PC-9 (cell line): ENCODE measurements at regions not wholly inside any gene's neighbourhood (a gene's known extent, or its start where the extent isn't known, plus 50 kb on each side); places are given as distances from the start of the nearest gene placed in this dataset.
A peak's percentile ranks its signal among the peaks of the same experiment; 100 is the strongest.

Source experiments
- BruUV-seq: library from RNA; stranded (reverse); fragments of 400-500 nt; replicated peaks from 2 replicates; lab custom pipeline; 2021; lab: Mats Ljungman, UMichigan
- CTCF ChIA-PET: fragments of 300-600 bp; sonication (Branson Sonifier 250); formaldehyde crosslinking; loops from one replicate; lab custom pipeline; 2022; ENCODE audit warnings: antibody characterized with exemption; lab: Charles Lee
- POLR2A ChIA-PET: fragments of 300-600 bp; sonication (Branson Sonifier 250); formaldehyde crosslinking; loops from one replicate; lab custom pipeline; 2022; ENCODE audit warnings: antibody characterized with exemption; ENCODE audit not compliant: unreplicated experiment; lab: Charles Lee
- DNase-seq, 2 experiments: peaks; one replicate each; pipeline versions ENCODE4 v3.0.0 to v3.0.0-alpha.2; 2015 to 2022; ENCODE audit warnings: mixed read lengths in 1 of 2
- H2AFZ ChIP-seq: fragments of 200-600 bp; sonication (generic); 2 replicates; pipeline ENCODE4 v1.8.1; 2017; ENCODE audit warnings: antibody characterized with exemption
- H3F3A ChIP-seq: fragments of 200-600 bp; sonication (generic); 2 replicates; pipeline ENCODE4 v1.8.1; 2017; ENCODE audit warnings: antibody characterized with exemption, mild to moderate bottlenecking, low read depth; ENCODE audit not compliant: insufficient read depth
- H3K27ac ChIP-seq: fragments of 200-600 bp; sonication (generic); 2 replicates; pipeline ENCODE4 v1.6.1; 2016; ENCODE audit warnings: mixed run types
- H3K27me3 ChIP-seq: fragments of 200-600 bp; sonication (generic); 2 replicates; pipeline ENCODE4 v1.6.1; 2016; ENCODE audit warnings: low read depth, mixed run types; ENCODE audit not compliant: insufficient read depth
- H3K36me3 ChIP-seq: fragments of 200-600 bp; sonication (generic); 2 replicates; pipeline ENCODE4 v1.6.1; 2016; ENCODE audit warnings: low read depth, mixed run types
- H3K4me1 ChIP-seq: fragments of 200-600 bp; sonication (generic); replicated peaks from 2 replicates; pipeline ENCODE4 v1.6.1; 2016; ENCODE audit warnings: mixed run types; ENCODE audit not compliant: insufficient read depth
- H3K4me2 ChIP-seq: fragments of 200-600 bp; sonication (generic); 2 replicates; pipeline ENCODE4 v1.6.1; 2017; ENCODE audit warnings: mixed run types
- H3K4me3 ChIP-seq: fragments of 200-600 bp; sonication (generic); 2 replicates; pipeline ENCODE4 v1.6.1; 2016; ENCODE audit warnings: mixed run types
- H3K79me2 ChIP-seq: fragments of 200-600 bp; sonication (generic); 2 replicates; pipeline ENCODE4 v1.6.1; 2017; ENCODE audit warnings: low read depth, mixed run types
- H3K9me2 ChIP-seq: fragments of 200-600 bp; sonication (generic); 2 replicates; pipeline ENCODE4 v1.8.1; 2017; ENCODE audit warnings: mild to moderate bottlenecking; ENCODE audit not compliant: insufficient read depth
- H3K9me3 ChIP-seq: fragments of 200-600 bp; sonication (generic); 2 replicates; pipeline ENCODE4 v1.8.1; 2016; ENCODE audit warnings: low read depth; ENCODE audit not compliant: insufficient read depth
- H4K20me1 ChIP-seq: fragments of 200-600 bp; sonication (generic); 2 replicates; pipeline ENCODE4 v1.8.1; 2017; ENCODE audit not compliant: insufficient read depth
- EZH2 ChIP-seq: fragments of 200-600 bp; sonication (generic); IDR thresholded peaks from 2 replicates; pipeline ENCODE4 v1.8.0; 2017; ENCODE audit warnings: antibody characterized with exemption, low read depth
- intact Hi-C: fragments of 100-400 bp; cut with micrococcal nuclease; formaldehyde crosslinking; loops from one replicate; pipeline ENCODE4 v1.10.0; 2022; ENCODE audit not compliant: unreplicated experiment
- TF ChIP-seq, protein P1 (sequence below): fragments of 200-600 bp; sonication (generic); conservative IDR thresholded peaks from 2 replicates; pipeline ENCODE4 v1.6.1; 2017; ENCODE audit warnings: mixed run types, antibody characterized with exemption, mild to moderate bottlenecking, moderate library complexity

DNA sequence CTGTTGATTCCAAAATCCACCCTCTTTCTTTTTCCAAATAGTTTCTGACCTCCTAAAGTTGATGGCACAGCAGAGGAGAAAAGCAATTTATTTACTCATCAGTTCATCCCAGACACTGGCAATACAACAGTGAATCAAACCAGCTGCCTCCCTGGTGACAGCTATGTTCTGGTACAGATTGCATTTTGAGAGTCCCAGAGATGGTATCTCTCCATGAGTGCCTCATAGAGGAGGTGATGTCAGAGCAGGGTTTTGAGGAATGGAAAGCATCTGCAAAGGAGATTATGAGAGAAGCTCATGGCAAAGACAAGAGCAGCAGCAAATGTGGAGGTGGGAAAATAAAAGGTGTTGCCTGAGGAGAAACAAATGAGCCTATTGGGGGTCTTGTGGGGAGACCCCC lies 377.2 kb downstream of the MN1 start:
- Histone ChIP-seq H3K9me2 (no peaks in the 10 kb centered on the region), H3K4me2 (no peak overlapping the region), H3F3A (no peaks in the 10 kb centered on the region), H3K4me3 (no peak overlapping the region), H3K27ac (no peak overlapping the region), H2AFZ (no peak overlapping the region), H3K4me1 (no peaks in the 10 kb centered on the region), H4K20me1 (no peaks in the 10 kb centered on the region), H3K9me3 (no peaks in the 10 kb centered on the region), H3K36me3 (no peaks in the 10 kb centered on the region), H3K79me2 (no peaks in the 10 kb centered on the region), H3K27me3 (no peaks in the 10 kb centered on the region)
- ChIA-PET CTCF (interaction anchor here (0.6 kb wide), 1 partner anchor 43 kb away, joined by 3 read pairs; no protein-coding TSS in a partner anchor), POLR2A (no interaction called here)
- intact Hi-C loops = no loop called here
- TF ChIP-seq EZH2 = no peak
- TF ChIP-seq, protein P1, sequence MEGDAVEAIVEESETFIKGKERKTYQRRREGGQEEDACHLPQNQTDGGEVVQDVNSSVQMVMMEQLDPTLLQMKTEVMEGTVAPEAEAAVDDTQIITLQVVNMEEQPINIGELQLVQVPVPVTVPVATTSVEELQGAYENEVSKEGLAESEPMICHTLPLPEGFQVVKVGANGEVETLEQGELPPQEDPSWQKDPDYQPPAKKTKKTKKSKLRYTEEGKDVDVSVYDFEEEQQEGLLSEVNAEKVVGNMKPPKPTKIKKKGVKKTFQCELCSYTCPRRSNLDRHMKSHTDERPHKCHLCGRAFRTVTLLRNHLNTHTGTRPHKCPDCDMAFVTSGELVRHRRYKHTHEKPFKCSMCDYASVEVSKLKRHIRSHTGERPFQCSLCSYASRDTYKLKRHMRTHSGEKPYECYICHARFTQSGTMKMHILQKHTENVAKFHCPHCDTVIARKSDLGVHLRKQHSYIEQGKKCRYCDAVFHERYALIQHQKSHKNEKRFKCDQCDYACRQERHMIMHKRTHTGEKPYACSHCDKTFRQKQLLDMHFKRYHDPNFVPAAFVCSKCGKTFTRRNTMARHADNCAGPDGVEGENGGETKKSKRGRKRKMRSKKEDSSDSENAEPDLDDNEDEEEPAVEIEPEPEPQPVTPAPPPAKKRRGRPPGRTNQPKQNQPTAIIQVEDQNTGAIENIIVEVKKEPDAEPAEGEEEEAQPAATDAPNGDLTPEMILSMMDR = no peak
- peak in 1 of 2 experiments; percentile 39 for DNase-seq
- no TSS peak for BruUV-seq

DNA sequence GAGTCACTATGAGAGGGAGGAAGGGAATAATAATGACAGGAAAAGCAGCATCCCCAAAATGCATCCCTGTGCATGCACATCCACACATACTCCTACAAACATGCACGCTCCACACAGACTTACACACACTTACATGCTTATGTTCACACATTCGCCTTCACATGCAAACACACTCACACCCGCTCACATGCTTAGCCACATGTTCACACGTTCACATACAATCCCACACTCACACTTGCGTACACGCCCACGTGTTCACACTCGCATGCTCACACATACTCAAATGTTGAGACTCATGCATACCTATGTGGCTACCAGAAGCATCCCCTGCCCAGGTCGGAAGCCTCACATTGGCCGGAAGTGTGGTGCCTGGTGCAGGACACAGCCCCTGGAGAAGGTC lies 372.1 kb downstream of the MN1 start:
- TF ChIP-seq, protein P1 = no peak
- TF ChIP-seq EZH2 = no peak
- DNase-seq = peak in 1 of 2 experiments; percentile 30
- Histone ChIP-seq H3K4me1 (peaks cover 19% of the 10 kb centered on the region), H3K27ac (no peak overlapping the region), H3K4me2 (no peak overlapping the region), H4K20me1 (no peaks in the 10 kb centered on the region), H3K9me2 (no peaks in the 10 kb centered on the region), H3K9me3 (0 out of 2 replicates have a peak, but pooled peaks cover 4% of the 10 kb centered on the region), H3K36me3 (no peaks in the 10 kb centered on the region), H3K27me3 (no peaks in the 10 kb centered on the region), H3K4me3 (no peak overlapping the region), H2AFZ (no peak overlapping the region), H3F3A (peaks cover 5% of the 10 kb centered on the region; the same call in 1 of the 2 replicates), H3K79me2 (no peaks in the 10 kb centered on the region)
- CTCF ChIA-PET = interaction anchor here (0.6 kb wide), 2 partner anchors 8 to 83 kb away, joined by 3 to 4 read pairs; no protein-coding TSS in a partner anchor
- POLR2A ChIA-PET = no interaction called here
- intact Hi-C loops = no loop called here
- BruUV-seq = no TSS peak

DNA sequence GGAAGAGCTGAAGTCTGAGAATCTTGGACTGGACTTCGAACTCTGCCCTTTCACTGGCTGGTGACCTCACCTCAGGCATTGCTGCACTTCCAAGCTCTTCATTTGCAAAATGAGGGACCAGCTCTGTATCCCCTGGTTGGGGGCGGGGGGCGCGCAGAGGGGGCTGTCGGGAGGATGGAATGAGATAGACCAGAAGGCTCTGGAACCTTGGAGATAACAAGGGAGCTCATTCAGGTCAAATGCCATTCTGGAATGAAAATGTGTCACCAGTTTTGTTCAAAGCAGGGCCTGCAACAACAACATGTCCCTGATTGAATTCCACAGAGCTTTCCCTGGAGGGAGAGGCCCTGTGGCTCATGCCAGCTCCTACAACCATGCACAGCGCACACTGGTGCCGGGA lies 370.5 kb downstream of the MN1 start:
- Histone ChIP-seq H2AFZ (no peak overlapping the region), H3K9me3 (0 out of 2 replicates have a peak, but pooled peaks cover 4% of the 10 kb centered on the region), H3K9me2 (no peaks in the 10 kb centered on the region), H3K27ac (no peak overlapping the region), H3F3A (peaks cover 5% of the 10 kb centered on the region; the same call in 1 of the 2 replicates), H3K79me2 (no peaks in the 10 kb centered on the region), H3K27me3 (no peaks in the 10 kb centered on the region), H3K4me2 (no peak overlapping the region), H3K4me3 (no peak overlapping the region), H4K20me1 (no peaks in the 10 kb centered on the region), H3K36me3 (no peaks in the 10 kb centered on the region), H3K4me1 (peaks cover 19% of the 10 kb centered on the region)
- no peak for TF ChIP-seq EZH2
- TF ChIP-seq, protein P1 = no peak
- ChIA-PET POLR2A (interaction anchor here (0.6 kb wide), 1 partner anchor 12 kb away, joined by 3 read pairs; no protein-coding TSS in a partner anchor), CTCF (no interaction called here)
- no peak for DNase-seq
- intact Hi-C loops = no loop called here
- BruUV-seq = no TSS peak
